Anterior cingulate cortex (tissue), 58 donors: ENCODE measurements at regions not wholly inside any gene's neighbourhood (a gene's known extent, or its start where the extent isn't known, plus 50 kb on each side); places are given as distances from the start of the nearest gene placed in this dataset.
A peak's percentile ranks its signal among the peaks of the same experiment; 100 is the strongest.

Source experiments
- DNase-seq, 58 donors: peaks; one replicate each; lab custom pipeline; 2025; lab: John Stamatoyannopoulos, UW

DNA sequence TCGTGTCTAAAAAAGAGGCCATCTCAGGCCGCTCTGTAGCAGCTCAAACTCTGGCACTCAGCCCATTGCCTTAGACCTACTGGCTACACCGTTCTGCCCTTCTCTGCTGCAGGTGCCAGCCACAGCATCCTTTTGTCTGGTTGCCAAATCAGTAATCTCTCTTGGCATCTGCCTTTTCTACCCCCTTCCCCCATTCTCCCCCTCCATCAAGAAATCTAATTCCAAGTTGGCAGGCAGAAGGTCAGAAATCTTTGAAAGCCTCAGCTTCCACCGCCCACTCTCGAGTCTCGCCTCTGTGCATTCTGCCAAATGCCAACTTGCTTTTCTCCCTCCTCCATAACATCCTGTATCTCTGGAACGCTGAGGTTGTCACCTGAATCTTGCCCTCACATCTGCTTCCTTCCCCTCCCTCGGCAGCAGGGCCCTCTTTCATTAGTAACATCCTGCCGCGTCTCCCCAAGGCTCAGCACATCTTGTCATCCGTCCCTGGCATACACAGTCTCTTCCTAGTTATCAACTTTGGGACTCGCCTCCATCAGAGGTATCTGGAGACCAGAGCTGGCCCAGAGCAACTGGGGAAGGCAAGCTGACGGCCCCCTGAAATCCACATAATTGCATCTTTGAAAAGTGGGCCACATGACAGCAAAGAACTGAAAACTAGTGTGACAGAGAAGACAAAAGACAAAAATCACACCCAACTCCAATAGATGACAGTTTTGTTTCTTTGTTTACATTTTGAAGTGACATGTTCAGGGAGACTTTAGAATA, 312.0 kb upstream of the CCDC54 start:
- DNase-seq = peak in 18 of 58 donors; percentile 2 to 60 (median 12)

DNA sequence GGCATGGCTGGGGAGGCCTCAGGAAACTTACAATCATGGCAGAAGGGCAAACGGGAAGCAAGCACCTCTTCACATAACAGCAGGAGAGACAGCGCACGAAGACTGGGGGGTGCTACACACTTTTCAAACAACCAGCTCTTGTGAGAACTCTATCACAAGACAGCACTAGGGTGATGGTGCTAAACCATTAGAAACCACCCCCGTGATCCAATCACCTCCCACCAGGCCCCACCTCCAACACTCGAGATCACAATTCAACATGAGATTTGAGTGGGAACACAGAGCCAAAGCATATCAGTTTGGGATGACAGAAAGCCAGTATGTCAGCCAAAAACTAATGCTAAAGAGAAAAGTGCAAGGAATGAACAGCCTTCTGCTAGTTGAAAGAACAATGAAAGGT, 309.8 kb upstream of the CCDC54 start:
- no peak for DNase-seq

- peak in 1 of 58 donors; percentile 25 for DNase-seq
Observed at GRCh38 chr3:107068980-107069379, 308.3 kb upstream of the CCDC54 start.

DNA sequence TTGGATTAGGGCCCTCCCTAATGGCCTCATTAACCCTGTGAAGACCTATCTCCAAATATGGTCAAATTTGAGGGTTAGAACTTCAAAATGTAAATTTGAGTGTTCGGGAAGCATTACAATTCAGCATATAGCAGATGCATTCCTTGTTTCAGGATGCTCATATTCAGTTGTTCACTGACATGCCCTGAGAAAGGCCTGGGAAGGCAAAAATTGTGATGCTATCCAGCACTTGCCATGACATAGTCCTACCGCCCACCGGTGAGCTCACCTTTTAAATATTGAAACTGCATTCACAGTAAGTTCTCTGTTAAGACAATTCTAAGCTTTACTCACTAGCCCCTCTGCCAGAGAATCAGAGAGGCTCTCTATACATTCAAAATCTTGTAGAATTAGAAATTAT, 300.3 kb upstream of the CCDC54 start:
- DNase-seq = no peak

DNA sequence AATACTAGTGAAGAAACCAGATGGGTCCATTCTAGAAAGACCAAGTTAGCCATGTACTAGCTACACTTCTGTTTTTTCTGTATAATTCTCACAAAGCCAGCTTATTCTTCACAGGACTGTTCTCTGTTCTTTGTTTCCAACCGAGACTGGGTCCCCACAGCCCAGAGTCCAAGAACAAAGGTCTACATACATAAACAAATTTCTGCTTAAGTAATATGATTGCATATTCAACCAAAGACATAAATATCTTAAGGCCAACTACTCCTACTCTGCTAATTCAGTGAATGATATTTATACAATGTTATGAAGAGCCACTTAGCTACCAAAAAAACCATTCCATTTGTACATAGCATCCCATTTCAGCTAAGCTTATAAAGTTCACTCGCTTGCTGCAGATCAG, 299.8 kb upstream of the CCDC54 start:
- DNase-seq = peak in 5 of 58 donors; percentile 2 to 32 (median 13)

DNA sequence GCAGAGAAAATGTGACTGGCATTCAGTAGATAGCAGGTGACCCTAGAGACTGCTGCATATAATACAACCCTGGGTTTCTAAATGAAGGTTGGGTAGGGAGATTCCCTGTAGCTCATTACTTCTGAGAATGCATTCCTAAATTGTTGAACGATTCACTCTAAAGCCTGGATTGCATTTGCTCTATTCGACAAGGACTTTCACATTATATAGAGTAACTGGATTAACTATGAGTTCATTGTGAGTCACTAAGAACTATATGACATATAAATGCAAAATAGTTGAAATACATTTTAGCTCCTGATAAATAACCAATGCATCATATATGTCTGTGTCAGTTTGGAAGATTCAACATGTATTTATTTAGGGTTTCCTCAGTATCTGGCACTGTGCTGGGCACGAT, 294.7 kb upstream of the CCDC54 start:
- no peak for DNase-seq

GRCh38 chr3:107085261-107085660, 292.0 kb upstream of the CCDC54 start:
- no peak for DNase-seq

GRCh38 chr3:107092121-107092520, 285.1 kb upstream of the CCDC54 start:
- no peak for DNase-seq

DNA sequence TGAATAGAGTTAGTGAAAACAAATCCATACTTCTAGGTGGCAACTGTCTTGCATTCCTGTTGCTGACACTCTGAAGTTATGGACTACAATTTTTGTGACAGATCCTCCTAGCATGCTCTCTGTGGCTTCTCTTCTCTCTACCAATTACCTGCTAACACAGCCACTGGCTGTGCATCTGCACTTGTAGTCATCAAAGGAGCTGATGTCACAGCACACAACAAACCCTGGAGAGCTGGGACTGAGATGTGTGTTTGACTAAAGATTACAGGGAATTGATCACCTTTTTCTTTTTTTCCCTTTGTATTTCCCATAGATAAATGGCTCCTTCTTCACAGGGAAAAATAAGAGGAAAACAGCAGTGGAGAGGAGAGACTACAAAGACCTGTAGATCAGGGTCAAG, 278.4 kb upstream of the CCDC54 start:
- DNase-seq = no peak

GRCh38 chr3:107100137-107100536, 277.1 kb upstream of the CCDC54 start:
- no peak for DNase-seq

GRCh38 chr3:107100573-107100972, 276.7 kb upstream of the CCDC54 start:
- no peak for DNase-seq

GRCh38 chr3:107103786-107104185, 273.5 kb upstream of the CCDC54 start:
- no peak for DNase-seq

DNA sequence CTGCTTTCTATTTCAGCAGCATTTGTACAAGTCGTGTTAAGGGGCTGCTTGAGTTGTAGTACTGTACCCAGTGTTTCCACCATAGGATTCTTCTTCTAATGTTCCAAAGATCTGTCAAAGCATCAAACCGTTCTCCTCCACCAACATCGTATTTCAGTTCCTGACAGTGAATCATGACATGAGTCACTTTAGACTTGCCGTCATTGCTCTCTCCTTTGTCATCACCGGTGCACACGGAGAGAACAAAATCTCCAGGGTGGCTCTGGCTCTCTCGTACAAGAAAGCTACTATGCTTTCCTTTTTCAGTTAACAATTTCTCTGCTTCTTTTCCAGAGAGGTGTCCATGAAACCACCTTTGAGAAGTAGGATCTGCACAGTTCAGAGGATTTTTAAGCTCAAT, 270.9 kb upstream of the CCDC54 start:
- DNase-seq = no peak

DNA sequence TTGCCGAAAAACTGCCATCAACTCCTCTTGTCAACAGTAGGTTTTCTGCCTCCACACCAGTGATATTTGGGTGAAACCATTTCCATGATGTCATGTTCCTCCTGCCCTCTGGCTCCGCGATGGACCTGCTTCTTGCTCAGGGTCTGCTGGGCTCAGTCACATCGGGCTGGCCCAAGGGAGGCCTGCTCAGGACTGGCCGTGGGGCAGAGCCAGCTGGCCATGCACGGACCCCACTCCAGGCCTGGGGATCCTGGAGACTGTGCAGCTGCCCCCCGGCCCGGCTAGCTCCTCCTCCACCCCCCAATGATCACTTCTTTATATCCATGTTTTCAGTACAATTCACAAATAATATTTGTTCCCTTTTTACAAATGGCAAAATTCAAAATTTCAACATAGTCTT, 270.3 kb upstream of the CCDC54 start:
- no peak for DNase-seq

DNA sequence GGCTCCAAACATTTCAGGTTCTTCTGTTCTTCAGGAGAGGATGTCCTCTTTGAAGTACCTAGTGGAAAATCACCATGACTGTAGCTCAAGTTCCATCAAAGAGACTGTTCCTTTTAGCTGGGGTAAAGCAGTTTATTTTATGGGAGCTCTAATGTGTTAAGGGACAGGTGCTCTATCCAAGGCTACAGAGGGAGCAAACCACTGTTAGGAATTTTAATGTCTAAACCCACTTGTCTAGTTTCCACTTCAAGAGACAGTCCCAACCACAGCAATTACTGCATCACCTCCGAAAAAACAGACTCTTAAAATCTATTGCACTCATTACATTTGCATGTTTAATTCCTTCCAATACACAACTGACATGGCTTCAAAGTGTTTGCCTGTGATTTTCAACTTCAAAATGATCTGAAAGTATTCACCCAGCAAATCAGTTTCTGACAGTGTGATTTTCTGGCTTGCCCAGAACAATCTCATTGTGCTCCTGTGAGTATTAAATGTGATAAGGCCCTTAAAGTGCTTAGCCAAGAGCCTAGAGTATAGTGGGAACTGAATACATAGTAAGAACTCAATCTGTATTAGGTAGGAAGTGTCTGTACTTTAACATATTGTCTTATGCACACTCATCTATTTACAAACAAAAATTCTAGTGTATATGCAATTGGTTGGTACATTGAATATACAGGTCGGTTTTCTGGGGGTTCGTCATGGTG, 266.5 kb upstream of the CCDC54 start:
- no peak for DNase-seq

GRCh38 chr3:107111872-107112271, 265.4 kb upstream of the CCDC54 start:
- DNase-seq = no peak

DNA sequence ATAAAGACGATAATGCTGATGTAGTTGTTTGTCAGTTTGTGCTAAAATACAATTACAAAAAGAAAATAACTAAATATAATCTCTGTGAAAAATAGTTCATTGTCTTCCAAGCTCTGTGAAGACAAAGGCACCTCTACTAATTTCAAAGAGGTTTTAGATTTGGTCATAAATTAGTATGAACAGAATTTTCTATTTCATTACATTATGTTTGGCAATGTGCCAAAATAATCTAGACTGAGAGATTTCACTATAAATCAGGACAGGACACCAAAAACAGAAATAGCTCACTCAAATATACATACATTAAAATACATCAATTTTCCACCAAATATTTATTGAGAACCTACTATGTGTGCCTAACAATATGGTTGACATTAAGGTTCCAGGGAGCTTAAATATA, 264.9 kb upstream of the CCDC54 start:
- DNase-seq = no peak

- DNase-seq = no peak
Observed at GRCh38 chr3:107116251-107116650, 261.0 kb upstream of the CCDC54 start.

DNA sequence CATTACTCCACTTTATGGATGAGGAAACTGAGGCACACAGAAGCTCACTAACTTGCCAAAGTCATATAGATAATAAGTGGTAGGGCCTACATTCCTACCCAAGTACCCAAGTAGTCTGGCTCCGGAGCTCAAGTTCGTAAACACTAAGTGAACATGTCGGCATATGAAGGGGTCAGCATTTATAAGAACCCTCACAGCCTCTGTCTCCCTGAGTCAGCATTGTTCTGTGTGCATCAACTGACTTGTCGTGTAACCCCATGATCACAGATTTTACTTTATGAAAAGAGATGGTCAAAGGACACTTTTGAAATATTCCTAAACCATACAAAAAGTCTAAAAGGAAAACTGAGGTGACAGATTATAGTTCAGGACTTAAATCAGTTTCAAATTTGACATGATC, 260.1 kb upstream of the CCDC54 start:
- no peak for DNase-seq

- peak in 50 of 58 donors; percentile 3 to 78 (median 46) for DNase-seq
Observed at GRCh38 chr3:107117922-107118536, 259.2 kb upstream of the CCDC54 start.

DNA sequence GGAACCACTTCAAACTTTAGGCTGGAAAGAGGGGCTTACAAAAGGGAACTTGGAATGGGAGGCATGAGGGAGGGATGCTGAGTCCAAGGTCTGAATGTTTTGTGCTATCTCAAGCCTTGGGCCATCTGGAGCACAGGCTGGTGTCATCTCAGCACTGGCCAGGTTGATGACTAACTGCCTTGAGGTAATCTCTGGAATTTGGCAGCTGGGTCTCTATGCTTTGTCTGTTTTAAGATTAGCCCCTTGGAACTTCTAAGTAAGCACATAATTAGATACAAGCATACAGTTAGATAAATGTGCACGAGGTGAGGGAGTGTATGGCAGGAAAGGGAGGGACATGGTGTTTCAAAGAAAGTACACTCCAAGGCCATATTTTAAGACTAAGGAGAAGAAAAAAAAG, 252.4 kb upstream of the CCDC54 start:
- DNase-seq = no peak

DNA sequence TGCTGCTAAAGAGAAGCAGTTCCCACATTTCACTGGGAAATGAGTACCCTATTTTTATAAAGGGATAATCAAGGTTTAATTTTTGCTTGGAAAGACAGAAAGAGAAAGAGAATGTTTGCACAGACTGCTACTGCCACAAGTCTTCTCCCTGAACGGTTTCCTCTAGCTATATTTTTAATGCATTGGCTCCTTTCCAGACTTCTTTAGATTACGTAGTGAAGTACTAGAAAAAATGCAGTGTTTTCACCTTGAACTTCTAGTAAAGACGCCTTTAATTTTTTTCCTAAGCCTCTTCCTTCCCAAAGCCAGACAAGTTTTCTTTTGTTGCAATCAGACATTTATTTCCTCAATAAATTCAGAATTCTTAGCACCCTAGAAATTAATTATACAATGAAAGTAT, 248.3 kb upstream of the CCDC54 start:
- no peak for DNase-seq
